ENCODE measurements at regions not wholly inside any gene's neighbourhood (a gene's known extent, or its start where the extent isn't known, plus 50 kb on each side); places are given as distances from the start of the nearest gene placed in this dataset.
"Not testable (repeated sequence)": the region's sequence is repeated elsewhere in the genome, so short reads cannot be mapped to it uniquely, and the experiment has no call there.

- H3K4me1 Mint-ChIP-seq: no peaks in the 10 kb centered on the region
- ATAC-seq (no peak), DNase-seq (ENCODE audit: low spot score) (no peak)
- no peak overlapping the region for H3K4me3 Mint-ChIP-seq
- TF ChIP-seq RORB (CRISPR knock-in tag; IDR thresholded peaks at IDR 0.05): no peak
- TF ChIP-seq E2F1 (CRISPR knock-in tag; IDR thresholded peaks at IDR 0.05): no peak
- TF ChIP-seq KAT7 (CRISPR knock-in tag; IDR thresholded peaks at IDR 0.05; ENCODE audit: borderline replicate concordance): no peak
- TF ChIP-seq JUN (CRISPR knock-in tag; IDR thresholded peaks at IDR 0.05): no peak
- TF ChIP-seq, protein P1, sequence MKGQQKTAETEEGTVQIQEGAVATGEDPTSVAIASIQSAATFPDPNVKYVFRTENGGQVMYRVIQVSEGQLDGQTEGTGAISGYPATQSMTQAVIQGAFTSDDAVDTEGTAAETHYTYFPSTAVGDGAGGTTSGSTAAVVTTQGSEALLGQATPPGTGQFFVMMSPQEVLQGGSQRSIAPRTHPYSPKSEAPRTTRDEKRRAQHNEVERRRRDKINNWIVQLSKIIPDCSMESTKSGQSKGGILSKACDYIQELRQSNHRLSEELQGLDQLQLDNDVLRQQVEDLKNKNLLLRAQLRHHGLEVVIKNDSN (CRISPR knock-in tag; IDR thresholded peaks at IDR 0.05): no peak
- no peak for TF ChIP-seq GABPB1 (CRISPR knock-in tag; IDR thresholded peaks at IDR 0.05)
- TF ChIP-seq NFYB (CRISPR knock-in tag; conservative IDR thresholded peaks at IDR 0.05; ENCODE audit: low read depth): no peak
- no peak for TF ChIP-seq GTF2I (CRISPR knock-in tag; conservative IDR thresholded peaks at IDR 0.05)
- H3K9me3 Mint-ChIP-seq: peaks cover 29% of the 10 kb centered on the region
- no peak overlapping the region for H3K27ac Mint-ChIP-seq
- ChIA-PET POLR2A (no interaction called here), CTCF (no interaction called here)
- peaks cover 2% of the 10 kb centered on the region; the same call in 1 of the 2 replicates for H3K27me3 Mint-ChIP-seq (ENCODE audit: low read depth)
- H3K36me3 Mint-ChIP-seq: peaks cover 21% of the 10 kb centered on the region; the same call in 1 of the 2 replicates
Observed at GRCh38 chrY:12444200-12444599, 256.8 kb upstream of the USP9Y start.

DNA sequence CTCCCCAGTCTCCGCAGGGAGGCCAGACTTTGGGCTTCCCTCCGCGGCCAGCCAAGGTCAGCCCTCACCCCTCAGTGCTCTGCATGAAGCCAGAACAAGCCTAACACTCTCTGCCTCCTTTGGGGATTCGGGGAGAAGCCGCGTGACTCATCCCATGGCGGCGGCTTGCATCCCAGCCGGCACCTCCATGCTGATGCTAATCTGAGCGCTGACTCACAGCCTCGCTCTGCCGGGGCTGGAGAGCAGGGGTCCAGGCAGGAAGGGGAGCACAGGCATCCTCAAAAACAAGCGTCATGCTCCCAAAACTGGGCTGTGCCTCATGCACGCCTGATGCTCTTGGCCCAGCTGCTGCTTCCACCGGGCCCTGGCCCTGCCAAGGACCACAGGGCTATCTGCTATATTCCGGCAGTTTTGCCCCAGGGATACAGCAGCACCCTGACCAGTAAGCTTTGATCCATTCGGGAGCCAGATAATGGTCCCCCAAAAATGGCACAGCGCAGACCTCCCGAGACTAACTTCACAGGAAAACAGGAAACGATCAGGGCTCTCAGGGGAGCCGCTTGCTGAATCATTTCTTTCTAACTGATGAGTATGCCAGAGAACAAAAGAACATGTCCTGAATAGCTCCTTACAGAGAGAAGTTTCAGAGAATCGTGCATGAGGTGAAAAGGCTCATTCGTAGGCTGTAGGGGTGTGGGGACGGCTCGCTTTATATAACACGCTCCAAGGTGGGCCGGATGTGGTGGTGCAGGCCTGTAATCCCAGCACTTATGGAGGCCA is 254.4 kb upstream of the USP9Y start:
- H3K4me1 Mint-ChIP-seq; H3K27me3 Mint-ChIP-seq (ENCODE audit: low read depth); H3K4me3 Mint-ChIP-seq; ATAC-seq; H3K27ac Mint-ChIP-seq; CTCF ChIA-PET; DNase-seq (ENCODE audit: low spot score); POLR2A ChIA-PET: not testable (repeated sequence)
- Mint-ChIP-seq H3K9me3 (peaks cover 41% of the 10 kb centered on the region), H3K36me3 (peaks cover 24% of the 10 kb centered on the region)

DNA sequence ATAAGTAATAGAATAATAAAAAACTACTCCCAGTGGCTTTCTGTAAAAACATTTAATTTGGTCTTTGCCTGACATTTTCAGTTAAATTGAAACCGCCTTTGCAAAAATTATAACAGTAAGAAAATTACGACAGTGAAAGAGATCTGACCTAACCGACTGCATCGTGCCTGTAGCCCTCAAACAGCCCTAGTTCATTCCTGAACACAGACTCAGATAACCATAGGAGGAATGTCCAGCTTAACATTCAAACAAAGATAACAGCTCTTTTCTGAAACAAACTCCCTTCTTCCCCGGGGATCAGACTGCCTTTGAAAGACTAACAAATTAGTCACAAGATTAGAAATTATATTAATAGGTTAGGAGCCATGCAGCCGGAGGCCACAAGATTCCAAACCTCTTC is 252.5 kb upstream of the USP9Y start:
- not testable (repeated sequence) for ATAC-seq
- peaks cover 34% of the 10 kb centered on the region for H3K9me3 Mint-ChIP-seq

GRCh38 chrY:12453318-12453717 is 247.7 kb upstream of the USP9Y start:
- Mint-ChIP-seq H3K9me3 (peaks cover 29% of the 10 kb centered on the region), H3K36me3 (peaks cover 18% of the 10 kb centered on the region)
- ATAC-seq; H3K27ac Mint-ChIP-seq; H3K4me1 Mint-ChIP-seq; H3K4me3 Mint-ChIP-seq; CTCF ChIA-PET; H3K27me3 Mint-ChIP-seq (ENCODE audit: low read depth); DNase-seq (ENCODE audit: low spot score): not testable (repeated sequence)
- POLR2A ChIA-PET: interaction anchor here (0.7 kb wide), 1 partner anchor 185 kb away, joined by 5 read pairs; no protein-coding TSS in a partner anchor

More for the DNA sequence above, 252.5 kb upstream of the USP9Y start:
- DNase-seq (ENCODE audit: low spot score); H3K4me3 Mint-ChIP-seq; CTCF ChIA-PET; H3K4me1 Mint-ChIP-seq; POLR2A ChIA-PET; H3K27ac Mint-ChIP-seq; H3K27me3 Mint-ChIP-seq (ENCODE audit: low read depth): not testable (repeated sequence)
- H3K36me3 Mint-ChIP-seq: peaks cover 22% of the 10 kb centered on the region

- ATAC-seq (no peak), DNase-seq (ENCODE audit: low spot score) (no peak)
- no peak overlapping the region for H3K27ac Mint-ChIP-seq
- H3K36me3 Mint-ChIP-seq: peaks cover 2% of the 10 kb centered on the region
- ChIA-PET CTCF (no interaction called here), POLR2A (no interaction called here)
- H3K4me3 Mint-ChIP-seq: no peak overlapping the region
- H3K4me1 Mint-ChIP-seq: no peaks in the 10 kb centered on the region
- H3K9me3 Mint-ChIP-seq: peaks cover 13% of the 10 kb centered on the region; the same call in 1 of the 2 replicates
- peaks cover 15% of the 10 kb centered on the region for H3K27me3 Mint-ChIP-seq (ENCODE audit: low read depth)
- TF ChIP-seq ZNF416 (CRISPR knock-in tag; IDR thresholded peaks at IDR 0.05): no peak
- TF ChIP-seq, protein P2, sequence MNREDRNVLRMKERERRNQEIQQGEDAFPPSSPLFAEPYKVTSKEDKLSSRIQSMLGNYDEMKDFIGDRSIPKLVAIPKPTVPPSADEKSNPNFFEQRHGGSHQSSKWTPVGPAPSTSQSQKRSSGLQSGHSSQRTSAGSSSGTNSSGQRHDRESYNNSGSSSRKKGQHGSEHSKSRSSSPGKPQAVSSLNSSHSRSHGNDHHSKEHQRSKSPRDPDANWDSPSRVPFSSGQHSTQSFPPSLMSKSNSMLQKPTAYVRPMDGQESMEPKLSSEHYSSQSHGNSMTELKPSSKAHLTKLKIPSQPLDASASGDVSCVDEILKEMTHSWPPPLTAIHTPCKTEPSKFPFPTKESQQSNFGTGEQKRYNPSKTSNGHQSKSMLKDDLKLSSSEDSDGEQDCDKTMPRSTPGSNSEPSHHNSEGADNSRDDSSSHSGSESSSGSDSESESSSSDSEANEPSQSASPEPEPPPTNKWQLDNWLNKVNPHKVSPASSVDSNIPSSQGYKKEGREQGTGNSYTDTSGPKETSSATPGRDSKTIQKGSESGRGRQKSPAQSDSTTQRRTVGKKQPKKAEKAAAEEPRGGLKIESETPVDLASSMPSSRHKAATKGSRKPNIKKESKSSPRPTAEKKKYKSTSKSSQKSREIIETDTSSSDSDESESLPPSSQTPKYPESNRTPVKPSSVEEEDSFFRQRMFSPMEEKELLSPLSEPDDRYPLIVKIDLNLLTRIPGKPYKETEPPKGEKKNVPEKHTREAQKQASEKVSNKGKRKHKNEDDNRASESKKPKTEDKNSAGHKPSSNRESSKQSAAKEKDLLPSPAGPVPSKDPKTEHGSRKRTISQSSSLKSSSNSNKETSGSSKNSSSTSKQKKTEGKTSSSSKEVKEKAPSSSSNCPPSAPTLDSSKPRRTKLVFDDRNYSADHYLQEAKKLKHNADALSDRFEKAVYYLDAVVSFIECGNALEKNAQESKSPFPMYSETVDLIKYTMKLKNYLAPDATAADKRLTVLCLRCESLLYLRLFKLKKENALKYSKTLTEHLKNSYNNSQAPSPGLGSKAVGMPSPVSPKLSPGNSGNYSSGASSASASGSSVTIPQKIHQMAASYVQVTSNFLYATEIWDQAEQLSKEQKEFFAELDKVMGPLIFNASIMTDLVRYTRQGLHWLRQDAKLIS (CRISPR knock-in tag; IDR thresholded peaks at IDR 0.05; ENCODE audit: borderline replicate concordance): no peak
- no peak for TF ChIP-seq NFYB (CRISPR knock-in tag; conservative IDR thresholded peaks at IDR 0.05; ENCODE audit: low read depth)
- no peak for TF ChIP-seq HMGA2 (CRISPR knock-in tag; IDR thresholded peaks at IDR 0.05)
- no peak for TF ChIP-seq TP53 (CRISPR knock-in tag; IDR thresholded peaks at IDR 0.05)
- TF ChIP-seq, protein P3, sequence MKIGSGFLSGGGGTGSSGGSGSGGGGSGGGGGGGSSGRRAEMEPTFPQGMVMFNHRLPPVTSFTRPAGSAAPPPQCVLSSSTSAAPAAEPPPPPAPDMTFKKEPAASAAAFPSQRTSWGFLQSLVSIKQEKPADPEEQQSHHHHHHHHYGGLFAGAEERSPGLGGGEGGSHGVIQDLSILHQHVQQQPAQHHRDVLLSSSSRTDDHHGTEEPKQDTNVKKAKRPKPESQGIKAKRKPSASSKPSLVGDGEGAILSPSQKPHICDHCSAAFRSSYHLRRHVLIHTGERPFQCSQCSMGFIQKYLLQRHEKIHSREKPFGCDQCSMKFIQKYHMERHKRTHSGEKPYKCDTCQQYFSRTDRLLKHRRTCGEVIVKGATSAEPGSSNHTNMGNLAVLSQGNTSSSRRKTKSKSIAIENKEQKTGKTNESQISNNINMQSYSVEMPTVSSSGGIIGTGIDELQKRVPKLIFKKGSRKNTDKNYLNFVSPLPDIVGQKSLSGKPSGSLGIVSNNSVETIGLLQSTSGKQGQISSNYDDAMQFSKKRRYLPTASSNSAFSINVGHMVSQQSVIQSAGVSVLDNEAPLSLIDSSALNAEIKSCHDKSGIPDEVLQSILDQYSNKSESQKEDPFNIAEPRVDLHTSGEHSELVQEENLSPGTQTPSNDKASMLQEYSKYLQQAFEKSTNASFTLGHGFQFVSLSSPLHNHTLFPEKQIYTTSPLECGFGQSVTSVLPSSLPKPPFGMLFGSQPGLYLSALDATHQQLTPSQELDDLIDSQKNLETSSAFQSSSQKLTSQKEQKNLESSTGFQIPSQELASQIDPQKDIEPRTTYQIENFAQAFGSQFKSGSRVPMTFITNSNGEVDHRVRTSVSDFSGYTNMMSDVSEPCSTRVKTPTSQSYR (CRISPR knock-in tag; IDR thresholded peaks at IDR 0.05): no peak
- no peak for TF ChIP-seq CREB1 (CRISPR knock-in tag; IDR thresholded peaks at IDR 0.05)
- TF ChIP-seq CDX4 (CRISPR knock-in tag; IDR thresholded peaks at IDR 0.05; ENCODE audit: borderline replicate concordance): no peak
Observed at GRCh38 chrY:12459965-12460364, 241.1 kb upstream of the USP9Y start.
